ENCODE measurements at regions not wholly inside any gene's neighbourhood (a gene's known extent, or its start where the extent isn't known, plus 50 kb on each side); places are given as distances from the start of the nearest gene placed in this dataset.

- DNase-seq (ENCODE audit: low read depth in 2 of 2), result no peak
Observed at GRCh38 chrX:69083801-69084200, 81.5 kb downstream of the PJA1 start.

- DNase-seq (ENCODE audit: low read depth in 2 of 2), result no peak
Observed at GRCh38 chrX:69083361-69083760, 81.9 kb downstream of the PJA1 start.

- no peak for DNase-seq (ENCODE audit: low read depth in 2 of 2)
Observed at GRCh38 chrX:69082753-69083150, 82.5 kb downstream of the PJA1 start.

- no peak for DNase-seq (ENCODE audit: low read depth in 2 of 2)
Observed at GRCh38 chrX:69082055-69082752, 83.0 kb downstream of the PJA1 start.

GRCh38 chrX:69080855-69081465, 84.3 kb downstream of the PJA1 start:
- no peak for DNase-seq (ENCODE audit: low read depth in 2 of 2)

- no peak for DNase-seq (ENCODE audit: low read depth in 2 of 2)
Observed at GRCh38 chrX:69079268-69079667, 86.0 kb downstream of the PJA1 start.

- no peak for DNase-seq (ENCODE audit: low read depth in 2 of 2)
Observed at GRCh38 chrX:69077895-69078455, 87.3 kb downstream of the PJA1 start.

GRCh38 chrX:69076088-69076487, 89.2 kb downstream of the PJA1 start:
- DNase-seq (ENCODE audit: low read depth in 2 of 2), result no peak

- DNase-seq (ENCODE audit: low read depth in 2 of 2), result no peak
Observed at GRCh38 chrX:69074726-69075125, 90.5 kb downstream of the PJA1 start.

- no peak for DNase-seq (ENCODE audit: low read depth in 2 of 2)
Observed at GRCh38 chrX:69073721-69074120, 91.5 kb downstream of the PJA1 start.

GRCh38 chrX:69073241-69073640, 92.0 kb downstream of the PJA1 start:
- DNase-seq (ENCODE audit: low read depth in 2 of 2), result no peak

- DNase-seq (ENCODE audit: low read depth in 2 of 2), result no peak
Observed at GRCh38 chrX:69072486-69073006, 92.7 kb downstream of the PJA1 start.

- no peak for DNase-seq (ENCODE audit: low read depth in 2 of 2)
Observed at GRCh38 chrX:69070949-69071650, 94.2 kb downstream of the PJA1 start.

- no peak for DNase-seq (ENCODE audit: low read depth in 2 of 2)
Observed at GRCh38 chrX:69069876-69070275, 95.4 kb downstream of the PJA1 start.

GRCh38 chrX:69069086-69069445, 96.2 kb downstream of the PJA1 start:
- DNase-seq (ENCODE audit: low read depth in 2 of 2), result no peak

GRCh38 chrX:69068301-69069085, 96.8 kb downstream of the PJA1 start:
- DNase-seq (ENCODE audit: low read depth in 2 of 2), result no peak

- no peak for DNase-seq (ENCODE audit: low read depth in 2 of 2)
Observed at GRCh38 chrX:69067841-69068240, 97.4 kb downstream of the PJA1 start.

GRCh38 chrX:69066966-69067525, 98.2 kb downstream of the PJA1 start:
- DNase-seq (ENCODE audit: low read depth in 2 of 2), result no peak

- DNase-seq (ENCODE audit: low read depth in 2 of 2), result no peak
Observed at GRCh38 chrX:69066021-69066757, 99.1 kb downstream of the PJA1 start.

- no peak for DNase-seq (ENCODE audit: low read depth in 2 of 2)
Observed at GRCh38 chrX:69065451-69065850, 99.8 kb downstream of the PJA1 start.

- DNase-seq (ENCODE audit: low read depth in 2 of 2), result no peak
Observed at GRCh38 chrX:69063486-69063885, 101.8 kb downstream of the PJA1 start.
